PFSK-1 (cell line): ENCODE measurements at regions not wholly inside any gene's neighbourhood (a gene's known extent, or its start where the extent isn't known, plus 50 kb on each side); places are given as distances from the start of the nearest gene placed in this dataset.

Source experiments
- FOXP2 ChIP-seq: optimal IDR thresholded peaks from 2 replicates; pipeline ENCODE3; 2011; ENCODE audit warnings: borderline replicate concordance, control low read depth, inconsistent platforms; ENCODE audit not compliant: insufficient read depth; ENCODE audit errors: extremely low read length, extremely low read depth
- POLR2AphosphoS5 ChIP-seq: IDR thresholded peaks from 2 replicates; pipeline ENCODE4 v1.6.1; 2012; ENCODE audit warnings: low read depth, mild to moderate bottlenecking, control low read depth, low read length, moderate library complexity
- SIN3A ChIP-seq: IDR thresholded peaks from 2 replicates; pipeline ENCODE4 v1.6.1; 2012; ENCODE audit warnings: mild to moderate bottlenecking, low read length, moderate library complexity, borderline replicate concordance; ENCODE audit not compliant: insufficient read depth
- TAF1 ChIP-seq: IDR thresholded peaks from 2 replicates; pipeline ENCODE4 v1.6.1; 2012; ENCODE audit warnings: low read length, control low read depth, borderline replicate concordance; ENCODE audit not compliant: insufficient read depth
- TF ChIP-seq, protein P1 (sequence below), 2 experiments: IDR thresholded peaks; 2 replicates each; pipeline versions ENCODE4 v1.6.1 to v1.8.0; 2011 to 2012; ENCODE audit warnings: low read depth in 2 of 2, low read length in 2 of 2, control low read depth in 1 of 2, inconsistent platforms in 1 of 2, mild to moderate bottlenecking in 1 of 2, moderate library complexity in 1 of 2; ENCODE audit not compliant: insufficient read depth in 1 of 2

- peak; percentile 88; the same call in 1 of the 2 replicates for TF ChIP-seq SIN3A
- TF ChIP-seq POLR2AphosphoS5 = no peak
Observed at GRCh38 chr9:108475813-108476212, 380.0 kb downstream of the ACTL7B start.

DNA sequence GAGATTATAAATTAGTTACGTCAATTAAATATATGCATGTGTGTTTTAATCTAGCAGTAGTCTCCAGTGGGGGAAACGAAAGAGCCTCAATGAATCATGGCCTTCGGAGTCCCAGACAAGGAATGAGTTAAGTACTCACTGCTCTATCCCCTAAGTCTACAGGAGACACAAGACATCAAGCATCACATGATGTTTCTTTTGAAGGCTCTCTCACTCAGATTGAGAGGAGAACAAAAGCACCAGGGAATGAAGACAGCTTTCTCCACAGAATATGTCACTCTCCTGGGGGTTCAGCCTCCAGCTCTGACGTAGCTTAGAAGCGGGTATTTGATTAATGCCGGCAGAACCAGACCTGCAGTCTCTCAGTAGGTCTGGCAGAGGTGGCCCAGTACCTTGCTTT, 381.4 kb downstream of the ACTL7B start:
- TF ChIP-seq TAF1 (no peak), POLR2AphosphoS5 (no peak), FOXP2 (no peak), SIN3A (no peak)
- TF ChIP-seq, protein P1, sequence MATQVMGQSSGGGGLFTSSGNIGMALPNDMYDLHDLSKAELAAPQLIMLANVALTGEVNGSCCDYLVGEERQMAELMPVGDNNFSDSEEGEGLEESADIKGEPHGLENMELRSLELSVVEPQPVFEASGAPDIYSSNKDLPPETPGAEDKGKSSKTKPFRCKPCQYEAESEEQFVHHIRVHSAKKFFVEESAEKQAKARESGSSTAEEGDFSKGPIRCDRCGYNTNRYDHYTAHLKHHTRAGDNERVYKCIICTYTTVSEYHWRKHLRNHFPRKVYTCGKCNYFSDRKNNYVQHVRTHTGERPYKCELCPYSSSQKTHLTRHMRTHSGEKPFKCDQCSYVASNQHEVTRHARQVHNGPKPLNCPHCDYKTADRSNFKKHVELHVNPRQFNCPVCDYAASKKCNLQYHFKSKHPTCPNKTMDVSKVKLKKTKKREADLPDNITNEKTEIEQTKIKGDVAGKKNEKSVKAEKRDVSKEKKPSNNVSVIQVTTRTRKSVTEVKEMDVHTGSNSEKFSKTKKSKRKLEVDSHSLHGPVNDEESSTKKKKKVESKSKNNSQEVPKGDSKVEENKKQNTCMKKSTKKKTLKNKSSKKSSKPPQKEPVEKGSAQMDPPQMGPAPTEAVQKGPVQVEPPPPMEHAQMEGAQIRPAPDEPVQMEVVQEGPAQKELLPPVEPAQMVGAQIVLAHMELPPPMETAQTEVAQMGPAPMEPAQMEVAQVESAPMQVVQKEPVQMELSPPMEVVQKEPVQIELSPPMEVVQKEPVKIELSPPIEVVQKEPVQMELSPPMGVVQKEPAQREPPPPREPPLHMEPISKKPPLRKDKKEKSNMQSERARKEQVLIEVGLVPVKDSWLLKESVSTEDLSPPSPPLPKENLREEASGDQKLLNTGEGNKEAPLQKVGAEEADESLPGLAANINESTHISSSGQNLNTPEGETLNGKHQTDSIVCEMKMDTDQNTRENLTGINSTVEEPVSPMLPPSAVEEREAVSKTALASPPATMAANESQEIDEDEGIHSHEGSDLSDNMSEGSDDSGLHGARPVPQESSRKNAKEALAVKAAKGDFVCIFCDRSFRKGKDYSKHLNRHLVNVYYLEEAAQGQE (IDR thresholded peaks at IDR 0.05; ENCODE audit: insufficient read depth in 1 of 2, low read depth in 2 of 2, low read length in 2 of 2) = no peak

DNA sequence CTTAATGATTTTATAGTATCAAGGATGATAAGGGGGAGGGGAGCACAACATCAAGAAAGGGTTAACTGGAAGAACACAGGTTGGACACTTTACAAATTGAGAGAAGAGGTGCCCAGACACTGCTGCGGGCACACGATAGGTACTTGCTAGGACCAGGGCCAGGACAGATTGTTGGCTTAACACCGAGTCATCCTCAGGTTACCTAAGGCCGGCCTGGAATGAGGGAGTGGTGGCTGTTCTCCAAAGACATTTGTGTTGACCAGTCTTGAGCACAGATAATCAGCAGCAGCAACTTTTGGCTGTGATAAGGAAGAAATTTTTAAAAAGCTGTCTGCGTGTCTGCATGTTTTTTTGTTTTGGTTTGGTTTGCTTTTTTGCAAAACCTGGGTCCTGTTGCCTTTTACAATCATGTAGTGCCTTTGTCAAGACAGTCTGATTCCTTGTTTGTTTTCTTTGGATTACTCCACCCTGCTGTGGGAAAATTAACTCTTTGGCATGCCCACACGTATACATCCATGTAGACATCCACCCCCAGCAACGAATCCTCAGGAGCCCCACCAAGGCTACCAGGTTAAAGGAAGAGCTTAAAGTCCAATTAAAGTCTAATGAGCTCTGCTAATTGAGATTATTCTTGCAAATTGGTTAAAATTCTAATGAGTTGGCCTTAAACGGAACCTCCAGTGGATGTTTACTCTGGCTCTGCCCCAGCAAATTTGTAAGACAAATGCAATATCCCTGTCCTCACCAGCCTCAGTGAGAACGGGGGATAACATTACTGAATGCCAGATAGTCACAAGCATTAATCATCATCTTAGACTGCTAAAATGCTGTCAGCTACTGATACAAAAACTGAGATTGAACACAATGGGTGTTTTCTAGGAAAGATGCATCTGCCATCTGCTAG, 382.3 kb downstream of the ACTL7B start:
- TF ChIP-seq POLR2AphosphoS5 = no peak
- TF ChIP-seq FOXP2 = no peak
- TF ChIP-seq, protein P1 (IDR thresholded peaks at IDR 0.05; ENCODE audit: insufficient read depth in 1 of 2, low read depth in 2 of 2, low read length in 2 of 2) = no peak
- TF ChIP-seq TAF1 = no peak

GRCh38 chr9:108469654-108470053, 386.1 kb downstream of the ACTL7B start:
- TF ChIP-seq, protein P1 (IDR thresholded peaks at IDR 0.05; ENCODE audit: insufficient read depth in 1 of 2, low read depth in 2 of 2, low read length in 2 of 2) = no peak

DNA sequence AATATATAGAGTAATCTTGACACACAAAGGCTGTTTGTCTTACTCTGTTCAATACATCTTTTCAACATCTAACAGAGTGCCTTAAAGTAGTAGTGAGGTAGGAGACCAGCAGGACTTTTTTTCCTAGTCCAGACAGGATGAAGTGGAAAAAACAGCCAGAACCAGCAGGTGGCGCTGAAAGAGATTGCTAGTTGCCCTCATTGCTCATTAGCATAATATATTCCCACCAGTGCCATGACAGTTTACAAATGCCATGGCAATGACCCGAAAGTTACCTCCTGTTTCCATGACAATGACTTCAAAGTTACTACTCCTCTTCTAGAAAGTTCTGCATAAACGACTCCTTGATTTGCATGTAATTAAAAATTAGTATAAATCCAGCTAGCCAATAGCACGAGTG, 387.4 kb downstream of the ACTL7B start:
- TF ChIP-seq, protein P1 (IDR thresholded peaks at IDR 0.05; ENCODE audit: insufficient read depth in 1 of 2, low read depth in 2 of 2, low read length in 2 of 2) = no peak
- no peak for TF ChIP-seq POLR2AphosphoS5
- no peak for TF ChIP-seq FOXP2
